Esophagus muscularis mucosa (tissue), 3 donors: ENCODE measurements at regions not wholly inside any gene's neighbourhood (a gene's known extent, or its start where the extent isn't known, plus 50 kb on each side); places are given as distances from the start of the nearest gene placed in this dataset.

Source experiments
- POLR2A ChIP-seq: fragments of 450-650 bp; IDR thresholded peaks from one replicate; pipeline ENCODE4 v1.6.1; 2017; ENCODE audit warnings: antibody characterized with exemption, moderate library complexity, mild to moderate bottlenecking, low read depth
- TF ChIP-seq, protein P1 (sequence below), 3 experiments: fragments of 200-600 bp in 2 of 3; fragments of 450-650 bp in 1 of 3; sonication (generic) in 2 of 3; IDR thresholded peaks; one replicate each; pipeline ENCODE4 v1.5.1; 2017 to 2019; ENCODE audit warnings: antibody characterized with exemption in 3 of 3, mild to moderate bottlenecking in 2 of 3, moderate library complexity in 1 of 3

DNA sequence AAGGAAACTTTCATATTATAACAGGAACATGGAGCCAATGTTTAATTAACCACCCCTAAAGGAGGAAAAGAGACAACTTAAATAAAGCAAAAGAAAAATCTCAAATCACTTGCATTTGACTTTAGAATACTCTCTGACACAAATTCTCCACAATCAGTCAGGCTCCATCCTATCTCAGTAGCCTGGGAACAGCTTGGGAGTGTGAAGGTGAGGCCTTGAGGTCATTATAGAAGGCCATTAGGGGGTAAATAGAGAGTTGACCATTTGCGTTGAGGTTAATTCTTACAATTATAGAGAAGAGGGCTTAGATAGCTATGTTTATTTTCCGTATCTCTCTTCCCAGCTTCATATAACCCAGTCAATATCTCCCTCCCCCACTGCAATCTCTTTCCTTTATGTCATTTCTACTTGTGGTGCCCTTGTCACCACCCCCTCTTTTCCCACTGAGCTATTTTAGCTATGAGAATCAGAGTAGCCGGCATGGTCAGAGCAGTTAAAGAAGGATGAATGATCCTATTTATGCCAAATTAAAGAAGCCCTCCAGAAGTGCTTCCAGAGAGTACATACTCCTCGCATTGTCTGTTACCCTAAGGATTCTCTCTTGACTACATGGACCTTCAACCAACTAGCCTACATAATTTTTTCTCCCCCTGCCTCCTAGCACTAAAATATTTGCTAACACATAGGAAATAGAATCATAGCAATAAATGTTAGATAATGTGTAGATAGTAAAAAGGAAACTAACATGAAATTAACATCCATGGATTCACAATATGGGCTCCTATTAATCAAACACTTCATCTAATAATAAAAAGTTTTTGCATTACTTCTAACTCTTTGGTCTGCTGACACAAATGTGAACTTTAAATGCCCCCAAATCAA lies 135.2 kb upstream of the KRR1 start:
- TF ChIP-seq, protein P1, sequence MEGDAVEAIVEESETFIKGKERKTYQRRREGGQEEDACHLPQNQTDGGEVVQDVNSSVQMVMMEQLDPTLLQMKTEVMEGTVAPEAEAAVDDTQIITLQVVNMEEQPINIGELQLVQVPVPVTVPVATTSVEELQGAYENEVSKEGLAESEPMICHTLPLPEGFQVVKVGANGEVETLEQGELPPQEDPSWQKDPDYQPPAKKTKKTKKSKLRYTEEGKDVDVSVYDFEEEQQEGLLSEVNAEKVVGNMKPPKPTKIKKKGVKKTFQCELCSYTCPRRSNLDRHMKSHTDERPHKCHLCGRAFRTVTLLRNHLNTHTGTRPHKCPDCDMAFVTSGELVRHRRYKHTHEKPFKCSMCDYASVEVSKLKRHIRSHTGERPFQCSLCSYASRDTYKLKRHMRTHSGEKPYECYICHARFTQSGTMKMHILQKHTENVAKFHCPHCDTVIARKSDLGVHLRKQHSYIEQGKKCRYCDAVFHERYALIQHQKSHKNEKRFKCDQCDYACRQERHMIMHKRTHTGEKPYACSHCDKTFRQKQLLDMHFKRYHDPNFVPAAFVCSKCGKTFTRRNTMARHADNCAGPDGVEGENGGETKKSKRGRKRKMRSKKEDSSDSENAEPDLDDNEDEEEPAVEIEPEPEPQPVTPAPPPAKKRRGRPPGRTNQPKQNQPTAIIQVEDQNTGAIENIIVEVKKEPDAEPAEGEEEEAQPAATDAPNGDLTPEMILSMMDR (IDR thresholded peaks at IDR 0.05), result no peak
- TF ChIP-seq POLR2A, result no peak
